AG10803 (cell line): ENCODE measurements at regions not wholly inside any gene's neighbourhood (a gene's known extent, or its start where the extent isn't known, plus 50 kb on each side); places are given as distances from the start of the nearest gene placed in this dataset.

ENCODE experiments used
- DNase-seq: peaks from one replicate; pipeline ENCODE4 v3.0.0; 2010; ENCODE audit warnings: low read depth
- H3K4me3 ChIP-seq: 2 replicates; pipeline ENCODE4 v1.5.1; 2011; ENCODE audit warnings: mild to moderate bottlenecking, low read length, control low read depth
- TF ChIP-seq, protein P1 (sequence below): conservative IDR thresholded peaks from 2 replicates; pipeline ENCODE4 v1.5.1; 2011; ENCODE audit warnings: mild to moderate bottlenecking, low read length, control low read depth, inconsistent platforms

DNA sequence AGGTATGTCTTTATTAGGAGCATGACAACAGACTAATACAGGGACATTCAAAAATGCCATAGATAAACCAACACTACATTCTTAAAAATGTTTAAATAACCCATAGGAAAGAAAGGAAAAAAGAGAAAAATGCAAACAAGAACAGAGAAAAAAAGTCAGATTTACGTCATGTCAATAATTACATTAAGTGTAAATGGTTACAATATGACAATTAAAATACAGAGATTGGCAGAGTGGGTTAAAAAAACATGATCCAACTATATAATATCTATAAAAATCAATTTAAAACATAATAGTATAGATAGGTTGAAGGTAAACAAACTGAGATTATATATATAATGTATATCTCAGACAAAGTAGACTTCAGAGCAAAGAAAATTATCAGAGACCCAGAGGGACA lies 255.8 kb downstream of the ANAPC1 start:
- TF ChIP-seq, protein P1, sequence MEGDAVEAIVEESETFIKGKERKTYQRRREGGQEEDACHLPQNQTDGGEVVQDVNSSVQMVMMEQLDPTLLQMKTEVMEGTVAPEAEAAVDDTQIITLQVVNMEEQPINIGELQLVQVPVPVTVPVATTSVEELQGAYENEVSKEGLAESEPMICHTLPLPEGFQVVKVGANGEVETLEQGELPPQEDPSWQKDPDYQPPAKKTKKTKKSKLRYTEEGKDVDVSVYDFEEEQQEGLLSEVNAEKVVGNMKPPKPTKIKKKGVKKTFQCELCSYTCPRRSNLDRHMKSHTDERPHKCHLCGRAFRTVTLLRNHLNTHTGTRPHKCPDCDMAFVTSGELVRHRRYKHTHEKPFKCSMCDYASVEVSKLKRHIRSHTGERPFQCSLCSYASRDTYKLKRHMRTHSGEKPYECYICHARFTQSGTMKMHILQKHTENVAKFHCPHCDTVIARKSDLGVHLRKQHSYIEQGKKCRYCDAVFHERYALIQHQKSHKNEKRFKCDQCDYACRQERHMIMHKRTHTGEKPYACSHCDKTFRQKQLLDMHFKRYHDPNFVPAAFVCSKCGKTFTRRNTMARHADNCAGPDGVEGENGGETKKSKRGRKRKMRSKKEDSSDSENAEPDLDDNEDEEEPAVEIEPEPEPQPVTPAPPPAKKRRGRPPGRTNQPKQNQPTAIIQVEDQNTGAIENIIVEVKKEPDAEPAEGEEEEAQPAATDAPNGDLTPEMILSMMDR = no peak
- no peak overlapping the region for H3K4me3 ChIP-seq
- no peak for DNase-seq

DNA sequence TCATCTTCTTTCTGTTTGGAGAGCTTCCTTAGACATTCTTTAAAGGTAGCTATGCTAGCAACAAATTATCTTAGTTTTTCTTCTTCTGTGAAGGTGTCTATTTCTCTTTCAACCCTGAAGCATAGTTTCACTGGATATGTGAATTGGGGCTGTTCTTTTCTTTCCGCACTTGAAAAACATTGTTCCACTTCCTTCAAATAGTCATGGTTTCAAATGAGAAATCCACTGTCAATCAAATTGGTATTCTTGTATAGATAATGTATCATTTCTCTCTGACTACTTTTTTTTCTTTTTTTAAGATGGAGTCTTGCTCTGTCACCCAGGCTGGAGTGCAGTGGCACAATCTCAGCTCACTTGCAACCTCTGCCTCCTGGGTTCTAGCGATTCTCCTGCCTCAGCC lies 254.0 kb downstream of the ANAPC1 start:
- DNase-seq = no peak
- TF ChIP-seq, protein P1 = no peak
- H3K4me3 ChIP-seq = no peak overlapping the region

DNA sequence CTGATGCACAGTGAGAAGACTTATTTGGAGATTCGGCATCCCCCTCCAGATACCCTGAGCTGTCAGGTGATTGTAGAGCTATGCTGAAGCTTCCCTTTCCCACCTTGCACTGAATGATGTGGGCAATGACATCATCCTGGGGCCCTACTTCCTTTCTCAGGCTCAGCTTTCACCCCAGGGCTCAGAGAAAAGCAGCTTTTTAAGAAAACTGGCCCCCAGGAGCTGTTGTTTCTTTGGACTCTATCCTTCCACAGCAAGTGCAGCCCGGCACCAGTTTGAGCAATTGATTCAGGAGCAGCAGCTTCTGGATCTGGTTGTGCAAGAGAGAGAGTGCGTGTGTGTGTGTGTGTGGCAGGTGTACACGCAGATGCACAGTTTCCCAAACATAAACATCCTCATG lies 251.3 kb downstream of the ANAPC1 start:
- DNase-seq = no peak
- TF ChIP-seq, protein P1 = no peak
- no peak overlapping the region for H3K4me3 ChIP-seq

DNA sequence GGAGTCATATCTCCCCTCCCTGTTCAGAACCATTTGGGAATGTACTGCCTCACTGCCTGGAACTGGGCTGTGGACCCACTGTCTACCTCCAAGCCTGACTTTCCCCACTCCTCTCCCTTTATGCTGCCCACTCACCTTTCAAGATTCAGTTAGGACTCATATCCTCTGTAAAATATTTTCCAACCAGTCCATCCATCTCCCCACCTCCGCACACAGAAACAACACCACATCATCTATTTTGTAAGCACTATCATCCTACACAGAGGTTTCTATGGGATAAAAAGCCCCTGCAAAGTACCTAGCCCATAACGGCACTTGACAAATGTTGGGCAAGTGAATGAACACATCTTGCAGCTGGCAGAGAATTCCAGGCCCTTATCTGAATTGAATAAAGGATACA lies 250.8 kb downstream of the ANAPC1 start:
- TF ChIP-seq, protein P1 = no peak
- H3K4me3 ChIP-seq = no peak overlapping the region
- DNase-seq = no peak

DNA sequence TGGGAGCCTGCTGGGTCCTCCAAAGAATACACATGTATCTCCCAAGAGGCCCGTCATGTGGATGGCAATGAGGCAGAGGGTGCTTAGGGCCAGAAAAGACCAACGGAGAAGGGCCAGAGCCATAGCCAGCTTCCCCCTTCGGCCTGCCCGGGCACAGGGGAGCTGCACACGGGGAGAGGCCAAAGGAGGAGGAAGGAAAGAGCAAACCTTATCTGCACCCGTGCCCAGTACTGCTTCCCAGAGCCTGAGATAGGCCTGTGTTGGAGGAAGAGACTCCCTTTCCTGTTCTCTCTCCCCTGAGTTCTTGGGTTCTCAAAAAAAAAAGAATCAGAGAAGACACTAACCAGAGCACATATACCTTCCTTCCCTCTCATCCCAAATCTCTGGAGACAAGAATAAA lies 250.3 kb downstream of the ANAPC1 start:
- TF ChIP-seq, protein P1 = no peak
- DNase-seq = no peak
- H3K4me3 ChIP-seq = no peak overlapping the region

DNA sequence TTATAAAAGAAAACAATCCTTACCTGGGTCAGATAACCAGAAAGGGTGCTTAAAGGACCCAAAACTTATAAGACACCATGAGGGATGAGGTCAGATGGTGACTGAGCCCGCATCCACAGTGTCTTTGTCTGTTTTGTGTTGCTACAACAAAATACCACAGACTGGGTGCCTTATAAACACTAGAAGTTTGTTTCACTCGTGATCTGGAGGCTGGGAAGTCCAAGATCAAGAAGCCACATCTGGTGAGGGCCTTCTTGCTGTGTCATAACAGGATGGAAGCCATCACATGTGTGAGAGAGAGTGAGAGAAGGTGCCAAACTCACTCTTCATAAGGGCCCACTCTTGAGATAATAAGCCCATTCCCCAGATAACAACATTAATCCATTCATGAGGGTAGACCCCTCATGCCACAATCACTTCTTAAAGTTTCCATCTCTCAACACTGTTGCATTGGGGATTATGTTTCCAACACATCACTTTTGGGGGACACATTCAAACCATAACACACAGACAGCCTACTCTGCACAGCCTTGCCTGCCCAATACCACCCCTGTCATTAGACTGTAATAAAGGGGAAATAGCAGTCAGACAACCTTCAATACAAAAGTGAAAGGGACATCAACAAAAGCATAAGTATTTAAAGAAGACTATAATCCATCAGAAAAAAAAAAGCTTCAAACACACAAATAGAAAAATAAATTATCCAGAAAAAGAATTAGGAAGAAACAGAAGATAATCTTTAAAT lies 249.8 kb downstream of the ANAPC1 start:
- no peak overlapping the region for H3K4me3 ChIP-seq
- TF ChIP-seq, protein P1 = no peak
- peak; percentile 58 for DNase-seq

DNA sequence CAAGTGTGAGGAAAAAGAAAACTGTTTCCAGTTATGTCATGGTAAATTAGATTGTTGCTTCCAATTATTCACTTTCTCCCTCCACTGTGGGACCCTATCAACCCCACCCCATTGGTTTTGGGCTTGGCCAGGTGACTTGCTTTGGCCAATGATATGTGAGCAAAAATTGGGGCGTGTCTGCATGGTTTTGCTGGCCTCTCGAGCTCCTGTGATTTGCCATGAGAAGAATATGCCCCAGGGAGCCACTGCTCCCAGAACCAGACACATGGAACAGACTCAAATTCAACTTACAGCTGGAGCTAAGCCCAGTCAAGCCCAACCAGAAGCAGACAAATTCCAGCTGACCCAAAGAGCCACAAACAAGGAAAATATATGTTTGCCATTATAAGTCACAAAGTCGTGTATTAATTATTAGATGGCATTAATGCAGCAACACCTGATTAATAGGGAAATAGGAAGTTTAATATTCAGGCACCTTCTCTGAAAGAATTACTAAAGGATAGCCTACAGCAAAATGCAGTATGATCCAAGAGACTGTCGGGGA lies 248.9 kb downstream of the ANAPC1 start:
- peak; percentile 41 for DNase-seq
- H3K4me3 ChIP-seq = no peak overlapping the region
- TF ChIP-seq, protein P1 = no peak
